Fibroblast of lung (primary cell): ENCODE measurements at regions not wholly inside any gene's neighbourhood (a gene's known extent, or its start where the extent isn't known, plus 50 kb on each side); places are given as distances from the start of the nearest gene placed in this dataset.

Source experiments
- DNase-seq, 2 donors: peaks; one replicate each; pipeline versions ENCODE4 v3.0.0 to v3.0.0-alpha.2; 2010; ENCODE audit warnings: low read depth in 2 of 2
- H2AFZ ChIP-seq: 2 replicates; pipeline ENCODE4 v1.5.1; 2012; ENCODE audit warnings: low read length, control low read depth, inconsistent platforms
- H3K27ac ChIP-seq: 2 replicates; pipeline ENCODE4 v1.5.1; 2011; ENCODE audit warnings: low read length, control low read depth; ENCODE audit not compliant: insufficient read depth
- H3K27me3 ChIP-seq: 2 replicates; pipeline ENCODE4 v1.5.1; 2011; ENCODE audit warnings: mild to moderate bottlenecking, low read length; ENCODE audit not compliant: control insufficient read depth, insufficient read depth
- H3K36me3 ChIP-seq: 2 replicates; pipeline ENCODE4 v1.5.1; 2011; ENCODE audit warnings: low read length; ENCODE audit not compliant: control insufficient read depth, insufficient read depth
- H3K4me1 ChIP-seq: 2 replicates; pipeline ENCODE4 v1.5.1; 2011; ENCODE audit warnings: low read length; ENCODE audit not compliant: control insufficient read depth, insufficient read depth; ENCODE audit errors: extremely low read depth
- H3K4me2 ChIP-seq: 2 replicates; pipeline ENCODE4 v1.5.1; 2011; ENCODE audit warnings: low read length, control low read depth; ENCODE audit not compliant: insufficient read depth; ENCODE audit errors: extremely low read depth
- H3K4me3 ChIP-seq, 4 experiments: fragments of 200-600 bp in 1 of 4; sonication (generic) in 1 of 4; replicated peaks in 1 of 4; 2 replicates each; pipeline ENCODE4 v1.5.1; 2011 to 2016; ENCODE audit warnings: low read length in 4 of 4, low read depth in 3 of 4, mild to moderate bottlenecking in 3 of 4, control low read depth in 2 of 4, inconsistent platforms in 1 of 4, mixed read lengths in 1 of 4; ENCODE audit not compliant: insufficient read depth in 1 of 4; ENCODE audit errors: control extremely low read depth in 1 of 4
- H3K79me2 ChIP-seq: 2 replicates; pipeline ENCODE4 v1.5.1; 2012; ENCODE audit warnings: mild to moderate bottlenecking, low read length, inconsistent platforms; ENCODE audit not compliant: control insufficient read depth, insufficient read depth
- H3K9ac ChIP-seq: 2 replicates; pipeline ENCODE4 v1.5.1; 2011; ENCODE audit warnings: mild to moderate bottlenecking, low read length, control low read depth; ENCODE audit not compliant: insufficient read depth
- H3K9me3 ChIP-seq: 2 replicates; pipeline ENCODE4 v1.5.1; 2012; ENCODE audit warnings: low read depth, low read length; ENCODE audit not compliant: control insufficient read depth, insufficient read depth
- H4K20me1 ChIP-seq: 2 replicates; pipeline ENCODE4 v1.5.1; 2011; ENCODE audit warnings: low read length; ENCODE audit not compliant: control insufficient read depth, insufficient read depth; ENCODE audit errors: extremely low read depth
- CTCF ChIP-seq, 2 donors: IDR thresholded peaks in 1 of 2; conservative IDR thresholded peaks in 1 of 2; 1 replicate in 1 of 2; 2 replicates in 1 of 2; pipeline ENCODE4 v1.5.1; 2011 to 2012; ENCODE audit warnings: low read length in 2 of 2, control low read depth in 1 of 2, inconsistent platforms in 1 of 2, low read depth in 1 of 2, mild to moderate bottlenecking in 1 of 2
- EZH2 ChIP-seq: IDR thresholded peaks from 2 replicates; pipeline ENCODE4 v1.5.1; 2012; ENCODE audit warnings: low read length, control low read depth, mild to moderate bottlenecking; ENCODE audit errors: missing control alignments

- Histone ChIP-seq H3K27ac (no peak overlapping the region), H4K20me1 (no peaks in the 10 kb centered on the region), H2AFZ (no peak overlapping the region), H3K4me1 (no peaks in the 10 kb centered on the region), H3K4me2 (no peak overlapping the region), H3K36me3 (no peaks in the 10 kb centered on the region), H3K4me3 (no peak overlapping the region), H3K27me3 (no peaks in the 10 kb centered on the region), H3K79me2 (no peaks in the 10 kb centered on the region), H3K9ac (no peak overlapping the region), H3K9me3 (no peaks in the 10 kb centered on the region)
- TF ChIP-seq EZH2 (no peak), CTCF (conservative IDR thresholded peaks at IDR 0.05 in 1 of 2, IDR thresholded peaks at IDR 0.05 in 1 of 2; ENCODE audit: low read depth in 1 of 2, low read length in 2 of 2) (no peak)
- no peak for DNase-seq
These were observed 133.1 kb upstream of the CPNE4 start for GRCh38 chr3:132167870-132168269.

DNA sequence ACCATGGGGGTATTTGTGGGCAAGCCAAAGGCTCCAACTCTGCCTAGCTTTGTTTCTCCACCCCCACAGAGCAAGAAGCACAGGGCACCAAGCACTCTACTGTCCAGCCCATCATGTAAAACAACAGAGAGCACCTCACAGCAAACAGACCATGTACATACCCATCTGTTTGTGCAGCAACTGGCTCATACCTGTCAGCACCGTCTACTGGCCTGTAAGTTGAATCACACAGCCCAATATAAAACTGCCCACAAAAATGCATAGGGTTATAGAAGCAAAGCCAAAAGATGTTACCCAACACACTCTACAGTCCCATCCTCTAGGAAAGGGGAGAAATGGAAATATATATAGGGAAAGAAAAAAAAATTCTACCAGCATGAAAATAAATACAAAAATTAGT, 139.7 kb upstream of the CPNE4 start:
- Histone ChIP-seq H4K20me1 (no peaks in the 10 kb centered on the region), H3K4me2 (no peak overlapping the region), H3K79me2 (no peaks in the 10 kb centered on the region), H2AFZ (no peak overlapping the region), H3K4me3 (no peak overlapping the region), H3K27me3 (no peaks in the 10 kb centered on the region), H3K4me1 (no peaks in the 10 kb centered on the region), H3K9ac (no peak overlapping the region), H3K9me3 (no peaks in the 10 kb centered on the region), H3K27ac (no peak overlapping the region), H3K36me3 (no peaks in the 10 kb centered on the region)
- no peak for DNase-seq
- TF ChIP-seq EZH2 (no peak), CTCF (conservative IDR thresholded peaks at IDR 0.05 in 1 of 2, IDR thresholded peaks at IDR 0.05 in 1 of 2; ENCODE audit: low read depth in 1 of 2, low read length in 2 of 2) (no peak)

DNA sequence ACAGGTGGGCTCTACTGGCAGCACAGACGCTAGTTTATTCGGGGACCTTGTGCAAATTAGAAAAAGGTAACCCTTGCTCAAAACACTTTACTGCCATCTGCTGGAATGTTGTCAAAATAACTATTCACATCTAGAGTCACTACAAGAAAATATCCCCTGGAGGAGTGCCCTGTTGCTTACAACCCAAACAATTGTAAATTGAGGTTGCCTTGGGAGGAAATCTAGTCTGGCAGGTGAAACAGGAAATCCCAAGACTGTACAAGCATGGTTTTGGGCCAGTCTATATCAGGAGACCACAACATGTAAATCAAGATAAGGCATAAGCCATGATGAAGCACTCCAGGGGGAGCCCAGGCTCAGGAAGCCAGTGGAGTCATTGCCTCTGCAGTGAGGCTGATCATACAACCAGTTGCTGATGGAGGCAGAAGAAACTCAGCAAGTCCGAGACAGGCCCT, 136.8 kb upstream of the ACP3 start:
- H3K36me3 ChIP-seq, result no peaks in the 10 kb centered on the region
- no peak overlapping the region for H3K4me3 ChIP-seq
- H4K20me1 ChIP-seq, result no peaks in the 10 kb centered on the region
- peak; percentile 47 to 76 for DNase-seq
- no peaks in the 10 kb centered on the region for H3K27me3 ChIP-seq
- no peak overlapping the region for H3K9ac ChIP-seq
- no peak overlapping the region for H3K27ac ChIP-seq
- no peak overlapping the region for H2AFZ ChIP-seq
- no peaks in the 10 kb centered on the region for H3K9me3 ChIP-seq
- no peak for TF ChIP-seq EZH2
- peak; percentile 51 to 58 for TF ChIP-seq CTCF (conservative IDR thresholded peaks at IDR 0.05 in 1 of 2, IDR thresholded peaks at IDR 0.05 in 1 of 2; ENCODE audit: low read depth in 1 of 2, low read length in 2 of 2)
- H3K4me1 ChIP-seq, result no peaks in the 10 kb centered on the region
- H3K79me2 ChIP-seq, result no peaks in the 10 kb centered on the region
- no peak overlapping the region for H3K4me2 ChIP-seq
